HPDE6-E6E7 (cell line): ENCODE measurements at regions not wholly inside any gene's neighbourhood (a gene's known extent, or its start where the extent isn't known, plus 50 kb on each side); places are given as distances from the start of the nearest gene placed in this dataset.
"Not testable (repeated sequence)": the region's sequence is repeated elsewhere in the genome, so short reads cannot be mapped to it uniquely, and the experiment has no call there.

Source experiments
- DNase-seq: peaks from one replicate; pipeline ENCODE4 v3.0.0; 2011; ENCODE audit warnings: missing footprints; ENCODE audit errors: extremely low spot score

DNA sequence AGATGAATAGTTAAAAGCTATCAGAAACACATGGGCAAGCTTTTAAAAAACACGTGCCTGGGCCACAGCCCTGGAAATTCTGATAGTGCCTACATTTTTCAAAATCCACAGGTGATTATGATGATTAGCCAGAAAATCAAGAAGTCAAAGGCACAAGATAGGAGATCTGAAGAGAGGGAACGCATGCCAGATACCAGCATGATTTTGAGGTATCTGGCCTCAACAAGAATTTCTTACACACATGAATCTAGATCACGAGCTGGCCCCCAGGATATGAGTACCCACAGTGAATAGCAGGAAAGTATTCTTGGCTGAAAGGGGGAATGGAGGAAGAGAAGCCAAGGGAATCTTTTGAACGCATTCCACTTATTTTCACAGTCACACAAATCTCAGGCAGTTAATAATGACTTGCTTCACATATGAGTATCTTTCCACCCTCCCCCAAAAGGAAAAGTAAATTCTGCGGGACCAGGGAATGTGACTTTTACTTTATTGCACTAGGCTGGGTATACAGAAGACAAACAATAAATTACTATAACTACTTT lies 438.2 kb downstream of the BCAT1 start:
- no peak for DNase-seq

DNA sequence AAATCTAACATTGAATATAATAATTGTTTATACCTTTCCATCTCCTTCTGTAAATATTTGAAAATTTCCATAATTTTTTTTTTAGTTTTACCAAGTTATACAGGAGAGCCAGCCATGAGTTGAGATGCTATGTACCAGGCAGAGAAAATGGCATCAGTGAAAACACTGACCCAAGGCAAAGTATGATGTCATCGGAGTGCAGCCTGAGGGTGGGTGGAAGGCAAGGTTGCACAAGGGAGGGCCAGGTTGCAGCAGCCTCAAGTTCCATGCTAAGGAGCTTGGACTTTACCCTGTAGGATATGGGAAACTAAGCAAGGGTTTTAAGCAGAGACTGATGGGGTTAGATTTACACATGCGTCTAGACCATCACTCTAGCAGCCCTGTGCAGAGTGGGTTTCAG lies 441.1 kb downstream of the BCAT1 start:
- no peak for DNase-seq

DNA sequence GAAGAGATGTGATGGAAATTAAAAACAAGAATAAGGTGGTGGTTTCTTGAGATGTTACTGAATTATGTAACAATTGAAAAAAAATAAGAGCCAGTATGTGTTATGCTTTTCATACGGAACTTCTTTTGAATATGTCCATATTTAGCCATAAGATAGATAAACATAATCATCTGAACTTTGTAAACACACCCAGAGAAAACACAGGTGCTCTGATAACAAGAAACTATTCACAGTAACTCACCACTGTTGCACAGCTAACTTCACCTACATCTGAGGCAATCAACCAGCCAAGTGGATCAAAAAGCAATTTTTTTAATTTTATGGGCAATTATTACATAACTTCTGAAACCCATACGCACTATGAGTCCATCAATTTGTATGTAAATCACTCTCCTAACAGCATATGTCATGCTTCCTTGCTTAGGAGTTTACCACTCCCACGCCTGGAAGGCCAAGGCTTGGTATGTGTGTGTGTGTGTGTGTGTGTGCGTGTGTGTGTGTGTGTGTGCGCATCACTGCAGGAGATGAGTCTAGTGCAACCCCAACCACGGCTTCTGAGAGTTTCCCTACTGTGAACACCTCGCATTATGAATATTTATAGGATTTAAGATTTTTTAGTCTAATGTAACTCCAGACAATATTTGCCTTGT lies 443.4 kb downstream of the BCAT1 start:
- no peak for DNase-seq

DNA sequence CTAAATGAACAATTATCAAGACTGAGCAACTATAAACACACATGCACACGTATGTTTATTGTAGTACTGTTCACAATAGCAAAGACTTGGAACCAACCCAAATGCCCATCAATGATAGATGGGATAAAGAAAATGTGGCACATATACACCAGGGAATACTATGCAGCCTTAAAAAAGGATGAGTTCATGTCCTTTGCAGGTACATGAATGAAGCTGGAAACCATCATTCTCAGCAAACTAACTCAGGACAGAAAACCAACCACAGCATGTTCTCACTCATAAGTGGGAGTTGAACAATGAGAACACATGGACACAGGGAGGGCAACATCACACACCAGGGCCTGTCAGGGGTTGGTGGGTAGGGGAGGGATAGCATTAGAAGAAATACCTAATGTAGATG lies 445.4 kb downstream of the BCAT1 start:
- DNase-seq: not testable (repeated sequence)

DNA sequence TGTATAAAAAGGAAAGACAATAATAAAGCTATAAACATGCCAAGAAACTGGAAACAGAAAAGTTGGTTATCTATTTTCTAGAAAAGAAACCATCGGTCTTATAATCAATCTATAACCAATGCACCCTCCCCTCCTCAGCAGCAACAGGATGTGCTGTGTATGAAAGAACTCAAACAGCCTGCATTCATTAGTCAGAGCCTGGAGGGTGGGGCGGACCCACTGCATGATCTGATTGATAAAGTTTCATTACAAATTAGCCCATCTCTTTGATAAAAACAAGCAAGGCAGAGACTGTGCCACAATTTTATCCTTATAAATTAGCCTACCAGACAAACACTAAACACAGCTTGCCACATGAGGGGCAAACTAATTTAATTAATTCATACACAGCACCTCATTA lies 448.1 kb downstream of the BCAT1 start:
- no peak for DNase-seq

DNA sequence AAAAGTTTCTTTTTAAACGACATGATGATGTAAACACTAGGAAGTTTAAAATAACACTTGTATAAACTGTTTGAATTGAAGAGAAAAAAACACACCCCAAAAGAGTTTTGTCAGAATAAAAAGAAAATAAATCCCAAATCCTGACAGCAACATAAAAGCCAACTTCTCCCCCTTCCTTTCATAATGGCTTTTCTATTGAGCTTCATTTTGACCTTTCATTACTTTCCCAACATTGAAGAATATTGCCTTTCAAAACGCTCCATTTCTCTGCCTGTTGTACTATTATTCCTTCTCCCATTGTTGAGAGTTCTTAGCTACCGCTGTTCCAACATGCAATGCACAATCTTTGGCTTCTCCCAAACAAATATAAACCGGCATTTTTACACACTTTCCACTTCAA lies 448.5 kb downstream of the BCAT1 start:
- DNase-seq: no peak

DNA sequence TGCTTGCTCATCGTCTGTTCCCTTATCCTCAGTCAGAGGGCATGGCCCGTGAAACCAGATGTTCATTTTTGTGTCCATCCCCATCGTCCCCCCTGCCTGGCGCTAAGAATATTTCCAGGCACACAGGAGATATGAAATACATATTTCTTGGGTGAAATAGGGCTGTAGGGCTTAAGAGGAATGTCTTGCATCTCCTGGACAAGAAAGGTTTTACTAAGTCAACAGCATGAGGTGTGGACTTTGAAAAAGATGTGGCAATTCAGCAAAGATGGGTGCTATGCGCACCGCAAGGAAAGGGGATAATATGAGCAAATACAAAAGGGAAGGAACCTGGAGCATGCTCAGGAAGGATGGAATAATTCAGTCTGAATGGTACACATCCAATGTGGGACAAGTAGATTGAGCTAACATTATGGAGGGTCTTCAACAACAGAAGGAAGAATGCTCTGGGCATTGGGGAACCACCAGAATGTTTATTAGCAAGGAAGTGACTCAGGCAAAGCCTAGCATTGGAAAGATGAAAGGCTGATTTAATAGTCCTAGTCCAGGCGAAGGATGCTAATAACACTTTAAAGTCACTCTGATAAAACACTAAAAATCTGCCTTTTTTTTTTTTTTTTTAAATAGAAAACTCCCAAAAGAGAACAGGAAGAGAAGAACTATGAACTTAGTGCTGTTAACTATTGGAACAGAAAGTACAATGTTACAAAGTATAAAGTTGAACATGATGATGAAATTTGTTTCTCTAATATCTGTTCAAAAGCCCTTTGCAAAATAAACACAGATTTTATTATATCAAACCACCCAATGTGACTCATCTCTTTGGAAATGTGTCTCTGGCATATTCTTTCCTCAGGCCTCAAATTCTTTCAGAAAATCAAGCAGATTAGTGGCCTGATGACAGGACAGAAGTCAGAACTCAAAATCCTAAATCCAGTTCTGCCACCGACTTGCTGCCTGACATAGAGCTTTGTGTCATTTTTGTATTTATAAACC lies 449.5 kb downstream of the BCAT1 start:
- DNase-seq: no peak

DNA sequence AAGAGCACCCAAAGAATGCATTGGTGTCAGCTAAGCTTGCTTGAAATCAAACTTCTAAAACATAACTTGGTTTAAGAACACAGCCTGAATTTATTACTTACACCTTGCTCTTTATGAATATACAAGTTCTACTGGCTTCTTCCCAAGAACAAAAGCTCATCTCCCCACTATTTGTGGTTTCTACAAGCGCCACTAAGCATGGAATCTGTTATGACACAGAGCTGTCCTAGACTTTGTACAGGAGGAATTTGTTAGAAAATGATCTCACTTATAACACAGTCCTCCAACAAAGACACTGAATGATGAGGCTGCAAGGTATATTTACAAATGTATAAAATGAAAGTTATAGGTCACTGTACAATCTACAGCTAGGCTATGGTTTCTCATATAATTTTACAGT lies 452.1 kb downstream of the BCAT1 start:
- no peak for DNase-seq

DNA sequence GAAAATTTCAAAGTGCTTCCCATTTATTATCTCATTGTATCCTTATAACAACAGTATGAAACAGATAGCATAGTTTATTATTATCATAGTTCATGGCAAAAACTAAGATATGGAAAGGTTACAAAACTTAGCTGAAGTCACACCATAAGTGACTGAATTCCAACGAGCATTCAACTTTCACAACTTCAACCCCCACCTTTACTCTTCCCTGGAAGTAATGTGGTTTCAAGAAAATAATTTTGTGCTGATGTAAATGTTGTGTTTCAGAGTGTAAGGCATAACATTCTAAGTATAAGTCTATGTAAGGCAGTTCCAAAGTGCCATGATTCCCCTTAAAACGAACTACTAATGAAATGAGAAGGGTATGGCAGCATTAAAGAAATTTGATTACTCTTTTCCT lies 454.5 kb downstream of the BCAT1 start:
- no peak for DNase-seq

DNA sequence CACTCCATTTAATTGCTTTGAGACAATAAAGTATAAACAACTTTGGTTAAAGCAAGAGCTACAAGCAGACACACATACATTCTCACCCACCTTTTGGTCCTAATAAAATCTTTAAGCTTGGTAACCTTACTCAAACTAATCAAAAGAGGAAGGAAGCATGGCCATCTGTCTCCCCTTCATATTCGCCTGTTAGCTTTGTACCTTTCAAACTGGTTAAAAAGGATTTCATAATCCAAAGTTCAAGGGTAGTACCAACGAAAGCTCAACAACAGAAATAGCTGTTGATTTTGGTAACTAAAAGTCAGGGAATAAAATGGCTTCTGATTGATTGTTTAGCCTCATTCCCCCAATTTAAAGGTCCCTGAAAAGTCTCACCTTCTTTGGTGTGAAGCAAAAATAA lies 456.9 kb downstream of the BCAT1 start:
- no peak for DNase-seq

DNA sequence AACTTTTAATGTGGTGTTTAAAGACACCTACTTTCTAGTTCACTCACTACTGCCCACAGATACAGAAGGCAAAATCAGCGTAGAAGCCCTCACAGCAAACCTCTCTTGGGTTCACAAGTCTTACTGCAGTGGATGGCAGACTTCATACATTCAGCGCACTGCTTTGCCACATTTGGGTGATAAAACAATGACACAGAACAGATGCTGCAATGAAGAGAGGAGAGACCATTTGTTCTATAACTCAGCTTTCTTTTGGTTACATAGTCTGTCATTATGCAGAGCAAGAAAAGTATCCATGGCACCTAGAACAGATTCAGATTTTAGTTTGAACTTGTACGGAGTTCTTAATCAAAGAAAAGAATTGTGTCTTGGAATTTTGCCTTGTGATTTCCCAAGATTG lies 459.0 kb downstream of the BCAT1 start:
- no peak for DNase-seq

DNA sequence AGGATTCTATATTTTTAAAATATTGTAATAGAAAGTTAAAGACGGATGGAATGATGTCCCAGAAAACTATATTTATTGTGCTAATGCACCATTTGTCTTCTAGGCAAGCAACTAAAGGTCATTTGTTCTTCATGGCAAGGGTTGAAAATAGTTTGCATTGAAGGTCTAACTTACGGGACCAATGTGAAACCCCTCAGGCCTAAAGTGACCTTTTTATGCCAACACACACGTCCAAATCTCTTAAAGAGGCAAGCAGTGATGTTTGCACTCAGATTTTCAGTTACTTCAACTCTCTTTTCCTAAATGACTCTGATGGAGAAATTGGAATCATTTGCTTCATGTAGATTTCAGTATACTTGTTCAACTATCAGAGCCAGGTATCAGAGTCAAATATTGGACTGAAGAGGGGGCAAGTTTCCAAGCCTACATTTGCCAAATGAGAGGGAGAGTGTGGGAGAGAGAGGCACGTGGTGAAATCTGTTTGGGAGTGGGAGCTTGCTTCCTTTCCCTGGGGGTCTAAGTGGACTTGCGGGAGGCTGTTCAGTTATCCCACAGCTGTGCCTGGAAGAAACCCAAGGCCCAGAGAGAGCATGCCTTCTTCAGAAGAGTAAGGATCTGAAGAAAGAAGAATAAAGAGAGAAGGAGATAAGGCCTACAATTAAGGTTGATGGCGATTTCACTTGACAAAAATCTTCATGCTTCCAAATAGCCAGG lies 459.8 kb downstream of the BCAT1 start:
- no peak for DNase-seq

DNA sequence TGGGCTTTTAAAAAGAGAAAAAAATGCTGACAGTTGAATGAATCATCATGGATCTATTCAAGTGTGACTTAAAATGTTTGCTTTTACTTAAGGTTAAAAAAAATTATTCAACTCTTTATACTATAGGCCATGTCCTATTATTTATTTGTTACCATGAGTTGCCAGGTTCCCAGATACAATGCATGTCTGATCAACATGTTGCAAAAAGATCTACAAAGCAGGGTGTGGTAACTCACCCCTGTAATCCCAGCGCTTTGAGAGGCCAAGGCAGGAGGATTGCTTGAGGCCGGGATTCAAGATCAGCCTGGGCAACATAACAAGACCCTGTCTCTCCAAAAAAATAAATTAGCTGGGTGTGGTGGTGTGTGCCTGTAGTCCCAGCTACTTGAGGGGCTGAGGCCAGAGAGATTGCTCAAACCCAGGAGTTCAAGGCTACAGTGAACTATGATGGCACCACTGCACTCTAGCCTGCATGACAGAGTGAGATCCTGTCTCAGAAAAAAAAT lies 460.8 kb downstream of the BCAT1 start:
- DNase-seq: no peak

DNA sequence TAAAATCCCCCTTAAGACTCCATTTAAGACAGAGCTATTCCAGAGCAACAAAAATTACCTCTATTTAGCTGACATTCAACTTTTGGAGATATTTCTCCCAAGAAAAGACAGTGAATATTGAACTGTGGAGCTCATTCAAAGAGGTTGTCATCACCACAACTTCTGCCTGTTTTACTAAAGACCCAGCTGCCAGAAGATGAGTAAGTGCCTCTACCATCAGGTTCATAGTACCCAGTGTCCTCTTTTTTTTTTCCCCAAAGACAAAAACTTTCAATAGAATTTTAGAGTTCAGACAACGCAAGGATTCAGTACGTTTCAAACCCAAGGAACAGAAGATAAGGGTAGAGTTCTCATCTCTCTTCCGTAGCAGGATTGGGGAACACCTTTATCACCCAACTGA lies 461.3 kb downstream of the BCAT1 start:
- DNase-seq: no peak

DNA sequence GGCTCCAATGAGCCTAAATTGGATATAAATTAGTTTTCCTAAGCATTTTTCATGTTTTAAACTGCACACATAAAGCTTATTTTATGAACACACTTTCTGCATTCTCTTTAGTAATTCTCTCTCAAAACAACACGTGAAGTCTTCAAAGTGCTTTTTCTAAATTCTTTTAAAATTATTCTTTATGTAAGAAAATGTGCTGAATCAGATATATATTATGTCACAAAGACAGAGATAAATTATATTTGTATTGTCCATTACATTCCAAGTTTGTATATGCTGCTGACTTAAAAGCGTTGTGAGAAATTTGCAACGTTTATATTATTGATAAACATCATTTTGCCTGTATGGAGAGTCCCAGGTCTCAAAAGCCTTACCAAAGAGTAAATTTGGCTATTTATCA lies 465.2 kb downstream of the BCAT1 start:
- no peak for DNase-seq

DNA sequence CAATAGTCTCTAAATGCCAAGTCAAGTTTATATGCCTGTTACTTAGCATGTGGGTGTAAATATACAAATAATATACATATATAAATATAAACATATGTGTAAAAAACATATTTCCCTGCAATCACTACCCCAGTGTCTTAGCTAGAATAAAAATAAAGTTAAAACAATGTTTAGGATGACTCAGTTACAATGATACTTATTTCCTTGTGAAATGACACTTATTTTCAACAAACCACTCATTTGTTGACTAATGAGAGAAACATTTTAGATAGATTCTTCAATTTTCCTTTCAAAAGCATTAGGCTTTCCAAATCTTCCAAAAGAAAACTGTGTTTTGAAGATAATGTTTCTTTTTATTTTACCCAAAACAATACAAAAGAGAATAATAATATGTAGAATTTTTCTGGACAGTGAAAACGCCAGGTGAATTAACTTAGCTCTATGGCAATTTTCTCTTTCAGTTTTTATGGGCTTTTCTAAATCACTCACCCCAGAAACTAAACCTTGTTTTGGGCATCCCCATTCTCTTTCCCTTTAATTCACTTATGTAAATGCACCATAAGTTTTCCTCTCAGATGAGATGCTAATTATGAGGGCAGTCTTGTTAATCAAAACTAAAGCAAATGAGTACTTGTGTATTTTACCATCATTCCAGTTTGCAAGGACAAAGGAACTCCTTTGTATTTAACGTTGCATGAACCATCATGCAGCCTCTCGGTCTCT lies 465.9 kb downstream of the BCAT1 start:
- no peak for DNase-seq

DNA sequence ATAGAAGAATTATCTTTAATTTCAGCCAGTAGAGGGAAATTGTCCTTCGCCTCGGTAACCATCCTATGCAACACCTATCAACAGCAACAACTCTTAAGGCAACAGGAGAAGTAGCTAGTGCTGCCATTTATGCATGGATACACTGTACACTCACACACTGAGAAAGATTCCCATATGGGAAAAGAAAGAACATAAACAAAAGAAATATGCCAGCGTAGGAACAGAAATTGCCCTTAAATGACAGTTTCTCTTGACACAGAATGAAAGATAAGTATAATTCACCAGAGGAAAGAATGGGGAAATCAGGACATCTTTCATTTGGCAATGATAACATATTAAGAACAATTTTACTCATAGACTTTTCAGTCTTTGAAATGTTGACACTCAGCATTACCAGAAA lies 466.9 kb downstream of the BCAT1 start:
- no peak for DNase-seq

DNA sequence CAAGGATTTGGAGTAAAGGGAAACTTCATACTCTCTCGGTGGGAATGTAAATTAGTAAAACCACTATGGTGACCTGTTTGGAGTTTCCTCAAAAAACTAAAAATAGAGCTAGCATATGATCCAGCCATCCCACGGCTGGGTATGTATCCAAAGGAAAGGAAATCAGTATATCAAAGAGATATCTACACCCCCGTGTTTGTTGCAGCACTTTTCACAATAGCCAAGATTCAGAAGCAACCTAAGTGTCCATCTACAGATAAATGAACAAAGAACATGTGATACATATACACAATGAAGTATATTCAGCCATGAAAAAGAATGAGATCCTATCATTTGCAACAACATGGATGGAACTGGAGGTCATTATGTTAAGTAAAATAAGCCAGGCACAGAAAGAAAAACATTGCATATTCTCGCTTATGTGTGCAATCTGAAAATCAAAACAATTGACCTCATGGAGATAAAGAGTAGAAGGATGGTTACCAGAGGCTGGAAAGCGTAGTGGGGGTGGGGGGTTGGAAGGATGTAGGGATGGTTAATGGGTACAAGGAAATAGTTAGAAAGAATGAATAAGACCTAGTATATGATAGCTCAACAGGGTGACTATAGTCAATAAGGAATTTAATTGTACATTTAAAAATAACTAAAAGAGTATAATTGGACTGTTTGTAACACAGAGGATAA lies 468.0 kb downstream of the BCAT1 start:
- no peak for DNase-seq

DNA sequence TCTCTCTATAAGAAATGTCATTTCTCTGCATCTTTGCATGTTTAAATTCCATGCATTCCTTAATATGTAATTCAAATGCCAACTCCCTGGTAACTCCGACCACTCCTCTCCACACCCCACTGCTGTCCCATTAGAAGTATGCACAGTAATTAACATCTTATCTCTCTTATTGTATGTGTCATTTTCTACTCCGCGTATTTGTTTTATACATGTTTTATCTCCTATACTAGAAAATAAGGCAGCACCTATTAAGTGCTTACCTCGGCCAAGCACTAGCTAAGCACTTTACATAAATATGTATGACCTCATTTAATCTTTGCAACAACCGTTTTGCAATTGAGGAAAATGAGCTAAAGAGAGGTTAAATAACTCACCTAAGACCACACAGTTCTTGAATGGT lies 469.8 kb downstream of the BCAT1 start:
- DNase-seq: no peak

DNA sequence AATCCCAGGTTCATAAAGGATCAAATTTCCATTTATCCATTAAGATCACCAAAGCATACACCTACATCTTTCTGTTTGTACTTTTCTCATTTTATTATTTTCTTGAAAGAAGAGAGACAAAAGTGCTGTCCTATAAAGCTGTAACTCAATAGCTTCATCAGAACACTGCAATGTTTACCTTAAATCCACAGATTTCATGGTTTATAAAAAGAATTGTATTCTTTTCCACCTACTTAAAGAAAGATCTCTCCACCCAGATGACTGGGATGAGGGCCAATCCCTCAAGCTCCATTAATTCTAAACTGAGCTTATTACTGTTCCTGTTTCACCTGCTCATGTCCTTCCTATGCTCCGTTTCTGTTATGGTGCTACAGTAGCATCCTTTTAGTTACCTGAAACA lies 470.6 kb downstream of the BCAT1 start:
- DNase-seq: no peak

DNA sequence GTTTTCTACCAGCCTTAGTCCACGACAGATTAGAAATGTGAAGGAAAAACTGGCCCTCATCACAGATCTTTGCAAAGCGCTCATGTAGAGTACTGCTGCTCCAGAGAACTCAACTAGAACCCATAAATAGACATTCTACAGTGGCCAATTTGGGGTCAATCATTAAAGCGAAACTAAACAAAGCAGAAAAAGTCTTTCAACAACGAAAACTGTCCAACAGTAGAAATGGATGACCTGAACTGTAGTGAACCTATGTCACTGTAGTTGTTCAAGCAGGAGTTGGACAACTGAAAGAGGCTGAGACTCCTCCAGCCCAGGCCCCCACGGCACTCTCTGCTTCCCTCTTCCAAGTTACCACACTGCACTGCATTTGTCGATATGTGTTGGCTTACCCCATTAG lies 472.6 kb downstream of the BCAT1 start:
- DNase-seq: no peak
